Transverse colon (tissue), 4 donors: ENCODE measurements at regions not wholly inside any gene's neighbourhood (a gene's known extent, or its start where the extent isn't known, plus 50 kb on each side); places are given as distances from the start of the nearest gene placed in this dataset.

ENCODE experiments used
- DNase-seq: peaks from one replicate; pipeline ENCODE4 v3.0.0-alpha.2; 2019
- H3K27ac ChIP-seq, 4 donors: fragments of 200-600 bp; sonication (generic); 2 replicates each; pipeline ENCODE4 v1.5.1; 2016 to 2018; ENCODE audit warnings: inconsistent platforms in 4 of 4
- H3K27me3 ChIP-seq: fragments of 200-600 bp; sonication (generic); 2 replicates; pipeline ENCODE4 v1.5.1; 2017; ENCODE audit warnings: inconsistent platforms
- H3K36me3 ChIP-seq, 4 donors: fragments of 200-600 bp; sonication (generic); 2 replicates each; pipeline ENCODE4 v1.5.1; 2017 to 2019; ENCODE audit warnings: inconsistent platforms in 4 of 4
- H3K4me1 ChIP-seq, 4 donors: fragments of 200-600 bp; sonication (generic); 2 replicates each; pipeline ENCODE4 v1.5.1; 2017 to 2020; ENCODE audit warnings: inconsistent platforms in 4 of 4
- H3K4me3 ChIP-seq, 4 donors: fragments of 200-600 bp; sonication (generic); 1 replicate in 1 of 4; 2 replicates in 3 of 4; pipeline versions ENCODE4 v1.5.1 to v1.6.1; 2017 to 2019; ENCODE audit warnings: inconsistent platforms in 4 of 4
- H3K9me3 ChIP-seq, 2 donors: fragments of 200-600 bp; sonication (generic); 2 replicates each; pipeline ENCODE4 v1.5.1; 2017 to 2019; ENCODE audit warnings: inconsistent platforms in 2 of 2
- CTCF ChIP-seq, 5 experiments: fragments of 200-600 bp in 3 of 5; fragments of 450-650 bp in 2 of 5; sonication (generic) in 3 of 5; IDR thresholded peaks; 1 replicate in 2 of 5; 2 replicates in 3 of 5; pipeline ENCODE4 v1.5.1; 2016 to 2017; ENCODE audit warnings: antibody characterized with exemption in 5 of 5, inconsistent platforms in 3 of 5, mild to moderate bottlenecking in 2 of 5, moderate library complexity in 1 of 5
- EP300 ChIP-seq: sonication (generic); formaldehyde crosslinking; IDR thresholded peaks from one replicate; pipeline ENCODE4 v1.6.1; 2017; ENCODE audit warnings: antibody characterized with exemption, low read depth
- POLR2A ChIP-seq: fragments of 450-650 bp; IDR thresholded peaks from one replicate; pipeline ENCODE4 v1.6.1; 2016; ENCODE audit warnings: antibody characterized with exemption, mild to moderate bottlenecking, moderate library complexity
- POLR2AphosphoS5 ChIP-seq, 3 donors: sonication (generic); formaldehyde crosslinking; IDR thresholded peaks; one replicate each; pipeline ENCODE4 v1.6.1; 2016; ENCODE audit warnings: antibody characterized with exemption in 3 of 3
- WGBS, 2 donors: methylation state at CpG; one replicate each; pipeline ENCODE4 v1.1.5; 2018; ENCODE audit warnings: low coverage in 1 of 2; 5-methylcytosine and 5-hydroxymethylcytosine counted together
- in situ Hi-C, 4 donors: fragments of 200-750 bp; cut with MboI; loops; one replicate each; pipeline versions ENCODE4 v1.15.0 to v1.15.1; 2017; ENCODE audit warnings: low sequenced_read_pairs in 3 of 4, low pct_ligation_motif_present in 1 of 4, low pct_unique_long_range_greater_than_20kb in 1 of 4
- intact Hi-C: fragments of 100-400 bp; cut with DNase I; formaldehyde crosslinking; loops from one replicate; pipeline ENCODE4 v1.15.1; 2023; ENCODE audit warnings: low total_unique reads

GRCh38 chr2:195606179-195606578 lies 50.8 kb upstream of the SLC39A10 start:
- Histone ChIP-seq H3K4me3 (no peak overlapping the region), H3K27me3 (no peaks in the 10 kb centered on the region), H3K4me1 (no peaks in the 10 kb centered on the region), H3K36me3 (no peaks in the 10 kb centered on the region), H3K27ac (no peak overlapping the region), H3K9me3 (no peaks in the 10 kb centered on the region)
- intact Hi-C loops, result no loop called here
- in situ Hi-C loops, result no loop called here
- TF ChIP-seq POLR2AphosphoS5 (IDR thresholded peaks at IDR 0.05) (no peak), EP300 (no peak), POLR2A (no peak), CTCF (IDR thresholded peaks at IDR 0.05) (no peak)
- no peak for DNase-seq

- Histone ChIP-seq H3K9me3 (no peaks in the 10 kb centered on the region), H3K36me3 (no peaks in the 10 kb centered on the region), H3K4me1 (no peaks in the 10 kb centered on the region), H3K4me3 (no peak overlapping the region), H3K27me3 (no peaks in the 10 kb centered on the region), H3K27ac (no peak overlapping the region)
- 72 to 90% methylated on average over 5 of the region's 5 CpGs for WGBS, 2 donors
- no peak for DNase-seq
- intact Hi-C loops, result no loop called here
- TF ChIP-seq POLR2A (no peak), POLR2AphosphoS5 (IDR thresholded peaks at IDR 0.05) (no peak), CTCF (IDR thresholded peaks at IDR 0.05) (no peak), EP300 (no peak)
- in situ Hi-C loops, result no loop called here
These were observed 52.3 kb upstream of the SLC39A10 start for GRCh38 chr2:195604706-195605105.

GRCh38 chr2:195603998-195604397 lies 53.0 kb upstream of the SLC39A10 start:
- H3K4me3 ChIP-seq, result no peak overlapping the region
- in situ Hi-C loops (no loop called here), intact Hi-C loops (no loop called here)
- H3K27ac ChIP-seq, result no peak overlapping the region
- TF ChIP-seq EP300, result no peak
- TF ChIP-seq POLR2AphosphoS5 (IDR thresholded peaks at IDR 0.05), result no peak
- TF ChIP-seq POLR2A, result no peak
- TF ChIP-seq CTCF (IDR thresholded peaks at IDR 0.05), result no peak
- DNase-seq, result no peak
- H3K4me1 ChIP-seq, result no peaks in the 10 kb centered on the region
- WGBS, 2 donors, result 77 to 100% methylated on average over 3 to 4 of the region's 4 CpGs
- no peaks in the 10 kb centered on the region for H3K9me3 ChIP-seq
- no peaks in the 10 kb centered on the region for H3K36me3 ChIP-seq
- no peaks in the 10 kb centered on the region for H3K27me3 ChIP-seq

GRCh38 chr2:195603408-195603807 lies 53.6 kb upstream of the SLC39A10 start:
- Histone ChIP-seq H3K9me3 (no peaks in the 10 kb centered on the region), H3K36me3 (no peaks in the 10 kb centered on the region), H3K27ac (no peak overlapping the region), H3K4me1 (no peaks in the 10 kb centered on the region), H3K27me3 (no peaks in the 10 kb centered on the region), H3K4me3 (no peak overlapping the region)
- intact Hi-C loops (no loop called here), in situ Hi-C loops (no loop called here)
- no peak for TF ChIP-seq CTCF (IDR thresholded peaks at IDR 0.05)
- no peak for TF ChIP-seq POLR2A
- no peak for TF ChIP-seq POLR2AphosphoS5 (IDR thresholded peaks at IDR 0.05)
- TF ChIP-seq EP300, result no peak
- DNase-seq, result no peak
- WGBS, 2 donors, result 82 to 100% methylated on average over 3 to 4 of the region's 4 CpGs
